ENCODE measurements at regions not wholly inside any gene's neighbourhood (a gene's known extent, or its start where the extent isn't known, plus 50 kb on each side); places are given as distances from the start of the nearest gene placed in this dataset.

- no peak for TF ChIP-seq CTCF (IDR thresholded peaks at IDR 0.05)
- no peak for TF ChIP-seq POLR2AphosphoS5 (IDR thresholded peaks at IDR 0.05)
These were observed 150.7 kb upstream of the MB21D2 start for GRCh38 chr3:193068365-193068764.
